ENCODE measurements at regions not wholly inside any gene's neighbourhood (a gene's known extent, or its start where the extent isn't known, plus 50 kb on each side); places are given as distances from the start of the nearest gene placed in this dataset.

DNA sequence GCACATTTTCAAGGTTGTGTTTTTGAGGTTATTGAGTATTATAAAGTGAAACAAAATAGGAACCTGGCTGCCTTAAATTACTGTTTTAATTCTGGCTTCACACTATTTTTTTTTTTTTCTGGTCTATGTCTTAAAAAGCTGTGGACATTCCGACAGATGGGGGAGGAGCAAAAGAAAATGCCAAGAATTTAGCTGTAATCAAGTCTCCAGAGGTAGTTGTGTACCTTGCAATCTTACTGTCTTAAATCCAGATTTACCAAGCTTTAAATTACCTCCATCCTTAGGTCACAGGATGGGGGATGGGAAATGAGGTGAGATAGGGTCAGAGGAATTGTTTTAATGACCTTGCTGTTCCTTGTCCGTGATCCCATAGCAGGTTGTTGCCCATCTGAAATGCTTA lies 182.8 kb downstream of the UTRN start:
- Histone ChIP-seq H3K4me3 (replicated peaks in 1 of 3; ENCODE audit: insufficient read depth in 1 of 3, low read depth in 2 of 3, low read length in 3 of 3) (no peak overlapping the region), H3K36me3 (replicated peaks in 1 of 2; ENCODE audit: control insufficient read depth in 1 of 2, insufficient read depth in 2 of 2, low read length in 2 of 2) (peaks cover 28 to 78% of the 10 kb centered on the region in 2 experiments), H2AFZ (ENCODE audit: low read length) (no peak overlapping the region), H3K27ac (ENCODE audit: extremely low read length, insufficient read depth, low read length) (no peak overlapping the region), H3K9me3 (ENCODE audit: low read length) (no peaks in the 10 kb centered on the region), H3K79me2 (ENCODE audit: insufficient read depth, low read length) (no peaks in the 10 kb centered on the region), H4K20me1 (ENCODE audit: insufficient read depth, low read length) (no peaks in the 10 kb centered on the region), H3K4me1 (ENCODE audit: insufficient read depth, low read length) (no peaks in the 10 kb centered on the region), H3K4me2 (ENCODE audit: low read depth, low read length) (no peak overlapping the region), H3K27me3 (ENCODE audit: control insufficient read depth in 1 of 2, insufficient read depth in 2 of 2, low read length in 2 of 2) (no peaks in the 10 kb centered on the region), H3K9ac (ENCODE audit: insufficient read depth, low read depth, low read length) (no peak overlapping the region)
- DNase-seq (ENCODE audit: low spot score) (no peak), FAIRE-seq (no peak), ATAC-seq (no peak)
- POLR2A ChIA-PET: no interaction called here
- in situ Hi-C loops (cut with HindIII; ENCODE audit: extremely low pct_ligation_motif_present, low pct_unique_long_range_greater_than_20kb) (no loop called here), intact Hi-C loops (cut with micrococcal nuclease; ENCODE audit: unreplicated experiment) (no loop called here)
- CTCF ChIA-PET (ENCODE audit: low intra/inter-chr PET ratio, low total read pairs): no interaction called here
- BruUV-seq (replicated peaks): no TSS peak
- 96% methylated on average over 2 of the region's 2 CpGs for WGBS (ENCODE audit: low lambda C conversion rate)
- TF ChIP-seq SKI (IDR thresholded peaks at IDR 0.05; ENCODE audit: partially characterized antibody): no peak
- TF ChIP-seq U2AF1 (optimal IDR thresholded peaks at IDR 0.05; ENCODE audit: low read depth, low read length): no peak
- TF ChIP-seq ZNF230 (CRISPR knock-in tag; IDR thresholded peaks at IDR 0.05): no peak
- TF ChIP-seq CBFB (CRISPR knock-in tag; IDR thresholded peaks at IDR 0.05): no peak
- no peak for TF ChIP-seq GTF2F1 (IDR thresholded peaks at IDR 0.05; ENCODE audit: low read length)
- TF ChIP-seq TOPORS (CRISPR knock-in tag; IDR thresholded peaks at IDR 0.05): no peak
- no peak for TF ChIP-seq ZNF44 (CRISPR knock-in tag; IDR thresholded peaks at IDR 0.05)
- TF ChIP-seq ZFP41 (CRISPR knock-in tag; IDR thresholded peaks at IDR 0.05; ENCODE audit: borderline replicate concordance): no peak
- TF ChIP-seq, protein P1, sequence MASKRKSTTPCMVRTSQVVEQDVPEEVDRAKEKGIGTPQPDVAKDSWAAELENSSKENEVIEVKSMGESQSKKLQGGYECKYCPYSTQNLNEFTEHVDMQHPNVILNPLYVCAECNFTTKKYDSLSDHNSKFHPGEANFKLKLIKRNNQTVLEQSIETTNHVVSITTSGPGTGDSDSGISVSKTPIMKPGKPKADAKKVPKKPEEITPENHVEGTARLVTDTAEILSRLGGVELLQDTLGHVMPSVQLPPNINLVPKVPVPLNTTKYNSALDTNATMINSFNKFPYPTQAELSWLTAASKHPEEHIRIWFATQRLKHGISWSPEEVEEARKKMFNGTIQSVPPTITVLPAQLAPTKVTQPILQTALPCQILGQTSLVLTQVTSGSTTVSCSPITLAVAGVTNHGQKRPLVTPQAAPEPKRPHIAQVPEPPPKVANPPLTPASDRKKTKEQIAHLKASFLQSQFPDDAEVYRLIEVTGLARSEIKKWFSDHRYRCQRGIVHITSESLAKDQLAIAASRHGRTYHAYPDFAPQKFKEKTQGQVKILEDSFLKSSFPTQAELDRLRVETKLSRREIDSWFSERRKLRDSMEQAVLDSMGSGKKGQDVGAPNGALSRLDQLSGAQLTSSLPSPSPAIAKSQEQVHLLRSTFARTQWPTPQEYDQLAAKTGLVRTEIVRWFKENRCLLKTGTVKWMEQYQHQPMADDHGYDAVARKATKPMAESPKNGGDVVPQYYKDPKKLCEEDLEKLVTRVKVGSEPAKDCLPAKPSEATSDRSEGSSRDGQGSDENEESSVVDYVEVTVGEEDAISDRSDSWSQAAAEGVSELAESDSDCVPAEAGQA (IDR thresholded peaks at IDR 0.05; ENCODE audit: low read depth): no peak
- TF ChIP-seq, protein P1 (CRISPR knock-in tag; IDR thresholded peaks at IDR 0.05; ENCODE audit: borderline replicate concordance): no peak
- no peak for TF ChIP-seq ZNF564 (CRISPR knock-in tag; IDR thresholded peaks at IDR 0.05)
- no peak for TF ChIP-seq SRSF4 (IDR thresholded peaks at IDR 0.05; ENCODE audit: low read depth, low read length, poor library complexity, severe bottlenecking)
- TF ChIP-seq, protein P2, sequence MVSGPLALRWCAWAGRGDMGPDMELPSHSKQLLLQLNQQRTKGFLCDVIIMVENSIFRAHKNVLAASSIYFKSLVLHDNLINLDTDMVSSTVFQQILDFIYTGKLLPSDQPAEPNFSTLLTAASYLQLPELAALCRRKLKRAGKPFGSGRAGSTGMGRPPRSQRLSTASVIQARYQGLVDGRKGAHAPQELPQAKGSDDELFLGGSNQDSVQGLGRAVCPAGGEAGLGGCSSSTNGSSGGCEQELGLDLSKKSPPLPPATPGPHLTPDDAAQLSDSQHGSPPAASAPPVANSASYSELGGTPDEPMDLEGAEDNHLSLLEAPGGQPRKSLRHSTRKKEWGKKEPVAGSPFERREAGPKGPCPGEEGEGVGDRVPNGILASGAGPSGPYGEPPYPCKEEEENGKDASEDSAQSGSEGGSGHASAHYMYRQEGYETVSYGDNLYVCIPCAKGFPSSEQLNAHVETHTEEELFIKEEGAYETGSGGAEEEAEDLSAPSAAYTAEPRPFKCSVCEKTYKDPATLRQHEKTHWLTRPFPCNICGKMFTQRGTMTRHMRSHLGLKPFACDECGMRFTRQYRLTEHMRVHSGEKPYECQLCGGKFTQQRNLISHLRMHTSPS (CRISPR knock-in tag; IDR thresholded peaks at IDR 0.05; ENCODE audit: low read depth): no peak
- TF ChIP-seq FOXO1 (CRISPR knock-in tag; IDR thresholded peaks at IDR 0.05): no peak
- TF ChIP-seq KDM2A (CRISPR knock-in tag; IDR thresholded peaks at IDR 0.05; ENCODE audit: borderline replicate concordance, low read depth): no peak
- TF ChIP-seq, protein P3, sequence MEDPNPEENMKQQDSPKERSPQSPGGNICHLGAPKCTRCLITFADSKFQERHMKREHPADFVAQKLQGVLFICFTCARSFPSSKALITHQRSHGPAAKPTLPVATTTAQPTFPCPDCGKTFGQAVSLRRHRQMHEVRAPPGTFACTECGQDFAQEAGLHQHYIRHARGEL (CRISPR knock-in tag; IDR thresholded peaks at IDR 0.05): no peak
- TF ChIP-seq ZNF619 (CRISPR knock-in tag; IDR thresholded peaks at IDR 0.05): no peak
- no peak for TF ChIP-seq ZNF780A (CRISPR knock-in tag; IDR thresholded peaks at IDR 0.05)

All from HepG2 (cell line).